ENCODE measurements at regions not wholly inside any gene's neighbourhood (a gene's known extent, or its start where the extent isn't known, plus 50 kb on each side); places are given as distances from the start of the nearest gene placed in this dataset.

GRCh38 chr17:71989117-71989516, 131.7 kb upstream of the SOX9 start (continued):
- TF ChIP-seq CHD7 (IDR thresholded peaks at IDR 0.05; ENCODE audit: insufficient replicate concordance, low read length), result no peak
- no peak for TF ChIP-seq POLR2A (IDR thresholded peaks at IDR 0.05; ENCODE audit: control extremely low read depth in 1 of 2, low read depth in 2 of 2, low read length in 2 of 2)
